SU-DHL-6 (cell line): ENCODE measurements at regions not wholly inside any gene's neighbourhood (a gene's known extent, or its start where the extent isn't known, plus 50 kb on each side); places are given as distances from the start of the nearest gene placed in this dataset.

Experiments used
- H2AFZ ChIP-seq: fragments of 200-600 bp; sonication (generic); 2 replicates; pipeline ENCODE4 v1.6.1; 2014; ENCODE audit warnings: low read depth, mild to moderate bottlenecking, moderate library complexity, mixed read lengths, antibody characterized with exemption, low read length; ENCODE audit not compliant: severe bottlenecking
- H3F3A ChIP-seq: fragments of 200-600 bp; shearing (Covaris generic); 2 replicates; pipeline ENCODE4 v1.6.0; 2016; ENCODE audit warnings: antibody characterized with exemption, mild to moderate bottlenecking; ENCODE audit not compliant: insufficient read depth
- H3K27ac ChIP-seq: fragments of 200-600 bp; sonication (generic); 2 replicates; pipeline ENCODE4 v1.5.1; 2016; ENCODE audit warnings: low read depth, mild to moderate bottlenecking, low read length, moderate library complexity, mixed read lengths
- H3K27me3 ChIP-seq: fragments of 200-600 bp; sonication (generic), shearing (Covaris generic); 2 replicates; pipeline ENCODE4 v1.6.0; 2014; ENCODE audit warnings: mild to moderate bottlenecking, low read length
- H3K36me3 ChIP-seq: fragments of 200-600 bp; sonication (generic); 2 replicates; pipeline ENCODE4 v1.6.1; 2014; ENCODE audit warnings: mild to moderate bottlenecking, low read length, mixed read lengths
- H3K4me2 ChIP-seq: fragments of 300-600, 200-600 bp; shearing (Covaris generic), sonication (generic); 2 replicates; pipeline ENCODE4 v1.6.0; 2014; ENCODE audit warnings: low read length, low read depth, mild to moderate bottlenecking; ENCODE audit not compliant: poor library complexity, severe bottlenecking
- H3K4me3 ChIP-seq: fragments of 200-600 bp; sonication (generic); 2 replicates; pipeline ENCODE4 v1.5.1; 2014; ENCODE audit warnings: antibody characterized with exemption, low read length, mild to moderate bottlenecking, mixed read lengths; ENCODE audit not compliant: insufficient read depth, poor library complexity, severe bottlenecking
- H3K79me2 ChIP-seq: fragments of 200-600 bp; sonication (generic); 2 replicates; pipeline ENCODE4 v1.6.1; 2014; ENCODE audit warnings: mild to moderate bottlenecking, low read length, moderate library complexity; ENCODE audit not compliant: insufficient read depth
- H3K9ac ChIP-seq: fragments of 200-600 bp; sonication (generic); 2 replicates; pipeline ENCODE4 v1.7.0; 2014; ENCODE audit warnings: mild to moderate bottlenecking, low read length
- H3K9me2 ChIP-seq: fragments of 200-600 bp; sonication (generic); replicated peaks from 2 replicates; pipeline ENCODE4 v1.6.1; 2014; ENCODE audit warnings: low read length; ENCODE audit not compliant: insufficient read depth
- H3K9me3 ChIP-seq: fragments of 200-600 bp; sonication (generic); 2 replicates; pipeline ENCODE4 v1.6.1; 2014; ENCODE audit warnings: low read length, mixed read lengths; ENCODE audit not compliant: insufficient read depth
- H4K20me1 ChIP-seq: fragments of 200-600 bp; sonication (generic); 2 replicates; pipeline ENCODE4 v1.6.1; 2014; ENCODE audit warnings: low read depth, mild to moderate bottlenecking, antibody characterized with exemption, low read length, moderate library complexity, mixed read lengths
- CTCF ChIP-seq: fragments of 200-600 bp; sonication (generic); IDR thresholded peaks from one replicate; pipeline ENCODE4 v1.5.1; 2017; ENCODE audit warnings: antibody characterized with exemption, mild to moderate bottlenecking, low read length, moderate library complexity; ENCODE audit not compliant: insufficient read depth, poor library complexity, severe bottlenecking
- EZH2phosphoT487 ChIP-seq: fragments of 200-600 bp; sonication (generic), shearing (Covaris generic); conservative IDR thresholded peaks from 2 replicates; pipeline ENCODE4 v1.6.1; 2018; ENCODE audit warnings: mild to moderate bottlenecking, antibody characterized with exemption, low read length, moderate library complexity, mixed read lengths

- Histone ChIP-seq H3K4me3 (no peak overlapping the region), H3K79me2 (no peaks in the 10 kb centered on the region), H4K20me1 (no peaks in the 10 kb centered on the region), H3K27me3 (no peaks in the 10 kb centered on the region), H3K9ac (no peak overlapping the region), H2AFZ (no peak overlapping the region), H3K27ac (no peak overlapping the region), H3K36me3 (no peaks in the 10 kb centered on the region), H3K9me3 (no peaks in the 10 kb centered on the region), H3F3A (no peaks in the 10 kb centered on the region), H3K9me2 (no peaks in the 10 kb centered on the region), H3K4me2 (no peak overlapping the region)
- TF ChIP-seq EZH2phosphoT487 (no peak), CTCF (no peak)
These were observed 913.8 kb upstream of the CHORDC1 start for GRCh38 chr11:91136631-91137030.

- no peaks in the 10 kb centered on the region for H3K9me3 ChIP-seq
- no peak overlapping the region for H3K4me2 ChIP-seq
- no peak overlapping the region for H3K27ac ChIP-seq
- no peaks in the 10 kb centered on the region for H3K36me3 ChIP-seq
- no peaks in the 10 kb centered on the region for H3K9me2 ChIP-seq
- no peaks in the 10 kb centered on the region for H3K27me3 ChIP-seq
- no peak overlapping the region for H3K4me3 ChIP-seq
- TF ChIP-seq EZH2phosphoT487 (no peak), CTCF (no peak)
- H3K9ac ChIP-seq: no peak overlapping the region
- H3K79me2 ChIP-seq: no peaks in the 10 kb centered on the region
- no peak overlapping the region for H2AFZ ChIP-seq
- H3F3A ChIP-seq: no peaks in the 10 kb centered on the region
- no peaks in the 10 kb centered on the region for H4K20me1 ChIP-seq
These were observed 910.5 kb upstream of the CHORDC1 start for GRCh38 chr11:91133361-91133760.

- no peaks in the 10 kb centered on the region for H3K27me3 ChIP-seq
- no peak overlapping the region for H3K27ac ChIP-seq
- H3K9me3 ChIP-seq: no peaks in the 10 kb centered on the region
- H3K79me2 ChIP-seq: no peaks in the 10 kb centered on the region
- no peaks in the 10 kb centered on the region for H4K20me1 ChIP-seq
- H2AFZ ChIP-seq: no peak overlapping the region
- no peak overlapping the region for H3K4me3 ChIP-seq
- H3K4me2 ChIP-seq: no peak overlapping the region
- H3K9ac ChIP-seq: no peak overlapping the region
- no peaks in the 10 kb centered on the region for H3K36me3 ChIP-seq
- no peaks in the 10 kb centered on the region for H3F3A ChIP-seq
- TF ChIP-seq EZH2phosphoT487: no peak
- no peak for TF ChIP-seq CTCF
- no peaks in the 10 kb centered on the region for H3K9me2 ChIP-seq
These were observed 906.7 kb upstream of the CHORDC1 start for GRCh38 chr11:91129596-91129995.
